GDM1 (cell line): ENCODE measurements at regions not wholly inside any gene's neighbourhood (a gene's known extent, or its start where the extent isn't known, plus 50 kb on each side); places are given as distances from the start of the nearest gene placed in this dataset.

Source experiments
- DNase-seq: peaks from one replicate; lab custom pipeline; 2025; lab: John Stamatoyannopoulos, UW

- no peak for DNase-seq
These were observed 228.2 kb upstream of the TENM3 start for GRCh38 chr4:182015014-182015413.

- DNase-seq: no peak
These were observed 227.3 kb upstream of the TENM3 start for GRCh38 chr4:182015893-182016292.

DNA sequence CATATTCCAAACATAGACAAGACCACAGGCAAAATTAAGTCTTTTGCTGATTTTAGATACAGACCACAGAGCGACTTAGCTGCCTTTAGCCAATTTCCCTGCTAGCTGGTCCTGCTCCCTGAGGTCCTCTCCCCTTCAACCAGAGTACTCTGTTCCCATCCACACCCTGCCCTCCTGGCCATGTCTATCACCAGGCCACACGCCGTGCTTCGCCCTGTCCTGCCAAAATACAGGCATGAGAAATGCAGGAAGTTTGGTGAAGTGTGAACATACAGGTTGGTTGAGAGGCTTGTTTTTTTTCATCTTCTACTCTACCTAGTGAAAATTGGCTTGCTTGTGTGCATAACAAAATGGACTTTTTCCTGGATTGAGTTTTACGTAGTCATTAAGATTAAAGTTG is 226.2 kb upstream of the TENM3 start:
- DNase-seq: no peak

- no peak for DNase-seq
These were observed 224.5 kb upstream of the TENM3 start for GRCh38 chr4:182018691-182019090.

GRCh38 chr4:182019148-182019652 is 224.0 kb upstream of the TENM3 start:
- DNase-seq: no peak

DNA sequence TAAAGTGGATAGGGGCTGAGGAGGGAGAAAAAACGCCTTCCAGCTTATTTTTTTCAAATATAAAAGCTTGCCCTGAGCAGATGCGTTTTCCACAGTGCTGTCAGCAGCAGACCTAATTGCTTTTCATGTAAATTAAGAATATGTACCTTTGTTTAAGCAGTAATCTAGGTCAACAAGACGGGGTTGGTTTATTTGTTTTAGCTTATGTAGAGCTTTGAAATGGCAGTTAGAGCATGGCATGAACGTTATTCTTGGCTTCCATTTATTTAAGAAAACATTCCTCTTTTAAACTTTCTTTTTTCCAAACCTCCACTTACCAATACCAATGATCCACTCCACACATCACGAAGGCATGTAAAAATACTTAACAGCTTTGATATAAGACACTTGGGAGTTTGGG is 220.3 kb upstream of the TENM3 start:
- no peak for DNase-seq

DNA sequence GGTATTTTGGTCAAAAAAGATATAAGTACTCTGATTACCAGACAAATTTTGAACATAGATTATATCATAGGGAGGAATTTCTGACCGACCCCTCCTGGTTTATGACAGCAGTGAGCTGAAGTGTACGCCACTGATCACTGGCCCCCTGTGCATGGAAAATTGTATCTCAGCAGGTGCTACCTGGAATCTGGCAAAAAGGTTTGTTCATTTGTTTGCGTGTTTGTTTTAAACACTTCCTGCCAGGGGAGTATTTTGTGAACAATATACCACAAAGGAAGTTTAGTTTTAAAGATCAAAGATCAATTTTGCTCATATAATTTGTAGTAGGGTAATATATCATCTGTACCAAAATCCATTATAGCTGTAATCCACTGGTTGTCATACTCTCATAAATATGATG is 219.7 kb upstream of the TENM3 start:
- DNase-seq: no peak

GRCh38 chr4:182042945-182043344 is 200.3 kb upstream of the TENM3 start:
- no peak for DNase-seq

DNA sequence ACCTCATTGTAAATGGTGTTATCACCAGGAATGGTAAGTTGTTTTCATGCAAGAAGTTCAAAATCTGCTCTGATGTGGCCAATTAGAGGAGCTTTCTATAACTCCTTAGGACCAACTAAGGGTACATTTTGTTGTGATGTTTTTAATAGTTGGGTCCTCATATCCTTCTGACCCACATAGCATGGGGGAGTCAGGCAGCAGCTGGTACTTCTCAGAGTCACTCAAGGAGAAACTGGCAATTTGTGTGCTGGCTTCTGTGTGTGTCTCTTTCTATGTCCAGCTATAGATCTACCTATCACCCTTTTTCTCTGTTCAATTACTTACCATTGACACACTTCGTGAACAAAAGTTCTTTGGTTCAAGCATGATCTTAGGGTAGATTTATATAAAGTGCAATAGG is 194.3 kb upstream of the TENM3 start:
- no peak for DNase-seq

GRCh38 chr4:182056866-182057265 is 186.3 kb upstream of the TENM3 start:
- no peak for DNase-seq

- no peak for DNase-seq
These were observed 180.7 kb upstream of the TENM3 start for GRCh38 chr4:182062458-182062857.

DNA sequence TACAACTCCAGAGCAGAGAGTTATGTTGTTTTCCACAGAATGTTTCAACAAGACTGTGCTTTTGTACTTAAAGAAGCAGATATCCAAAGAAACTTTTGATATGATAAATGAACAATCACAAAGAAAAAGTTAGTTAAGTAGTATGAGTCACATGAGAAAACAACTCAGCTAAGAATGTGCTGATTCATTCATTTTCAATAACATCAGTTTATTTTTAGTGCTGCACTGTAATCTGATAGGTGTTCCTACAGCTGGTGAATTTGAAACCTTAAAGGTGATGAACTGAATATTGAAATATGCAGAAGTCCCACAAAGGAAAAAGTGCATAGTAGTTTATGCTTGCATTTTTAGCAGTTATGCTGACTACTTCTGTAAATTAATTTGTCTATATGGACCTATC is 180.3 kb upstream of the TENM3 start:
- no peak for DNase-seq

GRCh38 chr4:182063651-182064050 is 179.6 kb upstream of the TENM3 start:
- no peak for DNase-seq

DNA sequence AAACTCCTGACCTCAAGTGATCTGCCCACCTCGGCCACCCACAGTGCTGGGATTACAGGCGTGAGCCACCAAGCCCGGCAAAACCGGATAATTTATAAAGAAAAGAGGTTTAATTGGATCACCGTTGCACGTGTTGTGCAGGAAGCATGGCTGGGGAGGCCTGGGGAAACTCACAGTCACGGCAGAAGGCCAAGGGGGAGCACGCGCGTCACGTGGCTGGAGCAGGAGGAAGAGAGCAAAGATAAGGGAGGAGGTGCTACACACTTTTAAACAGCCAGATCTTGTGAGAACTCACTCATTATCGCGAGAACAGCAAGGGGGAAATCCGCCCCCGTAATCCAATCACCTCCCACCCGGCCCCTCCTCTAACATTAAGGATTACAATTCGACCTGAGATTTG is 177.9 kb upstream of the TENM3 start:
- no peak for DNase-seq

DNA sequence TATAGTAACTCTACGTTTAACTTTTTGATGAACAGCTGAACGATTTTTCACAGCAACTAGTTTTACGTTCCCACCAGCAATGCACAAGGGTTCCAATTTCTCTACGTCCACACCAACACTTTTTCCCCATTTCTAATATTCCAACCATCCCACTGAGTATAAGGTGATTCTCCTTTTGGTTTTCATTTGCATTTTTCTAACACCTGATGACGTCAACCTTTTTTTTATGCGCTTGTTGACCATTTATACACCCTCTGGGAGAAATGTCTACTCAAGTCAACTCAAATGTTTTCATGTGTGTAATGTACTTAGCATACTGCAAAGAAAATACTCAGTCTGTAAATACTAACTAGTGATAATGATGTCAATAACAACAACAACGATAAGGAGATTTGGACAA is 177.2 kb upstream of the TENM3 start:
- no peak for DNase-seq

GRCh38 chr4:182067828-182068227 is 175.4 kb upstream of the TENM3 start:
- no peak for DNase-seq

DNA sequence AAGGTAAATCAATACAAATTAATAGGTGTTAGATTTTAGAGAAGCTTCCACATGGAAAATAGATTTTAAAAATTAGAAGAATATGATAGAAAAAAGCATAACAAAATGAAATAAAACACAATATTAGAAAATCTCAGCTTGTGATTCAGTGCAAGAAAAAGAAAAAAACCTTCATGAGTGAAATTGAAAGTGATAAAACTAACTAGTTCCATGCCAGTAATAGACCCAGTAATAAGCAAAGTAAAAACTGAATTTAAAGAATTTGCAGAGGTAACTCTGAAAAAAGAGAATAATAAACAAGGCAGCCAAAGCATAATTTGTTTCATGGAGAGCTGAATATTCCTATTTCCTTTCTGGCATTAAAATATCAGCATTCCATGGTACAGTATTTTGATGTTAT is 174.3 kb upstream of the TENM3 start:
- DNase-seq: no peak

DNA sequence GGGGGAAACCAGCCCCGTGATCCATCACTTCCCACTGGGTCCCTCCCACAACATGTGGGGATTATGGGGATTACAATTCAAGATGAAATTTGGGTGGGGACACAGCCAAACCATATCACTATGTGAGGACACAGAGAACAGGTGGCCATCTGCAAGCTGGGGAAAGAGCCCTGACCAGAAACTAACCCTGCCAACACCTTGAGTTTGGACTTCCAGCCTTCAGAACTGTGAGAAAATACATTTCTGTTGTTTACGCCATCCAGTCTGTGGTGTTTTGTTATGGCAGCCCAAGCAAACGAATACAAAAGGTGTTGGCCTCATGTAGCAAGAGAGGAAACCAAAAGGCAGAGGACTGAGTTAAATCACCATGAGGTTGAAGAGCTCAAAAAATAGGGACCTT is 169.9 kb upstream of the TENM3 start:
- no peak for DNase-seq

DNA sequence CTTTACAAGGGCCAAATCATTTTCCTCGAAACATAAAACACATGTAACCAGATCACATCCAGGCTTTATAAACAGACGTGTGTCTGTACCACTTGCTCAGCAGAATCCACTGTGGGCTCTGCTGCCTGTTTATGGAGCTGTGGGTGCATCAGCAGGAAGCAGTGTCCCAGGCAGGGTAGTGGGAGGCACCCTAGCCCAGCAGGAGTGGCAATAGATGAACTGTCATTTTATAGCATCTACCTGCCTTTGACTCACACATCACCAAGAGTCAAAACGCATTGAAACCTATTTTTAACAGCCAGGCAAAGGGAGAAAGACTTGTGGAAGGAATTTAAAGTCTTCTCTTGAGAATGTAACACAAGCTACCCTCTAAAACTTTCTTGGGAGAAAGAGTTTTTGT is 169.1 kb upstream of the TENM3 start:
- DNase-seq: no peak

DNA sequence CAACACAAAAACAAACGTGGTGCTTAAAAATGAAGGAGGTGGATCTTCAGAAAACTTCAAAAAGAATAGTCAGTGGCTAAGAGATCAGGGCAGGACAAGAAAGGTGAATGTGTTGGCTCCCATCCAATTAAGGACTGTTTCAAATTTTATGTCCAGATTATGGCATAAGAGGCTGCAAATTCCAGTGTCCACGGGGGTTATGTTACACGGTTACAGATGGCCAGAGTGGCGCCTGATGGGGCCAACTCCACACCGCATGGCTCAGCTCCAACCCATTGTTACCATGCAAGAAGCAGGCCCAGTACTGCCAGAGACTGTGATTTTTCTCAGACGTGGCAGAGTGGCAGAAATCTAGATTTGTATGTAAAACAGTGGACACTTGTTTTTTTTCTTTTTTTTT is 168.4 kb upstream of the TENM3 start:
- DNase-seq: no peak

DNA sequence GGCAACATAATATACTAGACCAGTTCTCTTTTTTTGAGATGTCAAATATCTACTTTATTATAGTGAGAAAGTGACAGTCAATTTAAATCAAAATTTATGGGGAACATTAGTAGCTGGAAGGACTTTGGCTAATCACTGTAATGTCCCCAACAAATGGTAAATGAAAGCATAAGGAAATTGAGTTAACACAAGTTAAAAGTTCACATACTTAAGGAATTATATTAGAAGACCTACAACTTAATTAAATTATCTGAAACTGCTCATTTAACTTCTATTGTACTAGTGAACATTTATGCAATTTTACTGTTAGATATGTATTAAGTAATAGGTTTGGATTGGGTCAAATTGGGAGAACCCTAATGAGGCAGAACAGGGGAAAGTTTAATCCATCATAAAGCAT is 160.3 kb upstream of the TENM3 start:
- DNase-seq: no peak

- no peak for DNase-seq
These were observed 159.4 kb upstream of the TENM3 start for GRCh38 chr4:182083671-182084410.

GRCh38 chr4:182085051-182085480 is 158.1 kb upstream of the TENM3 start:
- no peak for DNase-seq

GRCh38 chr4:182089326-182089725 is 153.9 kb upstream of the TENM3 start:
- DNase-seq: no peak
